ENCODE measurements at regions not wholly inside any gene's neighbourhood (a gene's known extent, or its start where the extent isn't known, plus 50 kb on each side); places are given as distances from the start of the nearest gene placed in this dataset.

- TF ChIP-seq CTCF (IDR thresholded peaks at IDR 0.05; ENCODE audit: insufficient read depth, low read depth, low read length), result no peak
- no peak for DNase-seq (ENCODE audit: low read depth)
- H3K4me3 ChIP-seq (ENCODE audit: low read depth, low read length), result no peak overlapping the region
These were observed 121.7 kb upstream of the CCDC160 start for GRCh38 chrX:134115270-134115669.

- no peak for TF ChIP-seq CTCF (IDR thresholded peaks at IDR 0.05; ENCODE audit: insufficient read depth, low read depth, low read length)
These were observed 99.6 kb upstream of the CCDC160 start for GRCh38 chrX:134137341-134137740.

GRCh38 chrX:134139090-134139489 is 97.9 kb upstream of the CCDC160 start:
- no peak overlapping the region for H3K4me3 ChIP-seq (ENCODE audit: low read depth, low read length)
- DNase-seq (ENCODE audit: low read depth), result no peak
- no peak for TF ChIP-seq CTCF (IDR thresholded peaks at IDR 0.05; ENCODE audit: insufficient read depth, low read depth, low read length)

More at GRCh38 chrX:134137341-134137740, 99.6 kb upstream of the CCDC160 start:
- H3K4me3 ChIP-seq (ENCODE audit: low read depth, low read length), result no peak overlapping the region
- DNase-seq (ENCODE audit: low read depth), result no peak

GRCh38 chrX:134144231-134144630 is 92.8 kb upstream of the CCDC160 start:
- no peak overlapping the region for H3K4me3 ChIP-seq (ENCODE audit: low read depth, low read length)
- TF ChIP-seq CTCF (IDR thresholded peaks at IDR 0.05; ENCODE audit: insufficient read depth, low read depth, low read length), result peak; percentile 28
- peak; percentile 3 for DNase-seq (ENCODE audit: low read depth)

GRCh38 chrX:134146493-134146892 is 90.5 kb upstream of the CCDC160 start:
- no peak overlapping the region for H3K4me3 ChIP-seq (ENCODE audit: low read depth, low read length)
- no peak for TF ChIP-seq CTCF (IDR thresholded peaks at IDR 0.05; ENCODE audit: insufficient read depth, low read depth, low read length)
- DNase-seq (ENCODE audit: low read depth), result no peak

- no peak for TF ChIP-seq CTCF (IDR thresholded peaks at IDR 0.05; ENCODE audit: insufficient read depth, low read depth, low read length)
- H3K4me3 ChIP-seq (ENCODE audit: low read depth, low read length), result peak overlapping the region; percentile 30
- DNase-seq (ENCODE audit: low read depth), result no peak
These were observed 88.8 kb upstream of the CCDC160 start for GRCh38 chrX:134148172-134148692.

All from fibroblast of villous mesenchyme (primary cell).